ENCODE measurements at regions not wholly inside any gene's neighbourhood (a gene's known extent, or its start where the extent isn't known, plus 50 kb on each side); places are given as distances from the start of the nearest gene placed in this dataset.
A peak's percentile ranks its signal among the peaks of the same experiment; 100 is the strongest.

DNA sequence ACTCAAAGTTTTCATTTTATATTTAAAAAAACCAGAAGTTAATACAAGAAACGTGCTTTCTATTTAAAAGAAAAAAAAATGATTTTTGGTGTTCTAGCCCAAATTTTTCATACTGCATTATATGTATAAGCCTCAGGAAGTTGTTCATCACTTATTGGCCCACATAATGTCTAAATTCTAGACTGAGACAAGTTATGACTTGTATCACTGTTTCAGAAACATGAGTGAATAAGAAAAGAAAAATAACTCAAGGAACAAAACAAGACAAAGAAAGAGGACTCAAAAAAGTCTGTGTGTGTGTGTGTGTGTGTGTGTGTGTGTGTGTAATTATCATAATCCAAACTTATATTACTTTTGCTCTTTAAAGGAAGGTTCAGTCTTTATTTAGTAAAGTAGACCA lies 929.8 kb downstream of the GALC start:
- H3K27me3 Mint-ChIP-seq: no peaks in the 10 kb centered on the region
- CTCF ChIA-PET (ENCODE audit: partially characterized antibody): no interaction called here

DNA sequence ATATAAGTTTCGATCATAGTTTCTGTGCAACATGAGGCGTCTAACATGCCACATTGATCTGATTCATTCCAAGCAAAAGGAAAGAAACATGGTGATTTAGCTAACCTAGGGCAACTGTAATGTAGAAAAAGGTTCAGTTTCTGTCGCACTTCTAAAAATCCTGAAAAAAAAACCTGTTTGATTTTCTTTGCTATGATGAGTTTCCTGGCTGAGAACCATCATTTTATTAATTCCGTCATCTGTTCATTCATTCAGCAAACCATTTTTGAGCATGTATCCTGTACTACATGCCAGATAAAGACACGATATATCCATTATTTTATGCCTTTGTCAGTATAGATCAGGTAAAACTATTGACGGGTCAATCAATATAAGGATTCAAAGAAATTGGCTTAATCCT lies 932.6 kb downstream of the GALC start:
- no peaks in the 10 kb centered on the region for H3K27me3 Mint-ChIP-seq
- no peak overlapping the region for H3K4me3 Mint-ChIP-seq
- no peaks in the 10 kb centered on the region for H3K36me3 Mint-ChIP-seq
- no peaks in the 10 kb centered on the region for H3K27me3 ChIP-seq (ENCODE audit: insufficient read depth, low read length)
- DNase-seq: no peak
- no peaks in the 10 kb centered on the region for H3K4me1 Mint-ChIP-seq
- H3K9me3 ChIP-seq (ENCODE audit: control insufficient read depth in 1 of 2, low read length in 2 of 2): no peaks in the 10 kb centered on the region
- POLR2A ChIA-PET (ENCODE audit: partially characterized antibody): no interaction called here
- no peak overlapping the region for H3K27ac ChIP-seq (ENCODE audit: low read depth, low read length)
- CTCF ChIA-PET (ENCODE audit: partially characterized antibody): no interaction called here
- H3K36me3 ChIP-seq (ENCODE audit: insufficient read depth, low read length): no peaks in the 10 kb centered on the region
- no peak overlapping the region for H3K4me3 ChIP-seq (ENCODE audit: low read length in 2 of 2)
- peaks cover 2 to 13% (median 6%) of the 10 kb centered on the region in 8 donors for H3K9me3 Mint-ChIP-seq
- intact Hi-C loops (cut with micrococcal nuclease): no loop called here
- H3K27ac Mint-ChIP-seq: no peak overlapping the region
- no peaks in the 10 kb centered on the region for H3K4me1 ChIP-seq (ENCODE audit: insufficient read depth, low read length)

More for the DNA sequence above, 929.8 kb downstream of the GALC start:
- no peak overlapping the region for H3K4me3 ChIP-seq (ENCODE audit: low read length in 2 of 2)
- H3K36me3 Mint-ChIP-seq: no peaks in the 10 kb centered on the region
- DNase-seq: no peak
- H3K4me3 Mint-ChIP-seq: no peak overlapping the region
- no peaks in the 10 kb centered on the region for H3K27me3 ChIP-seq (ENCODE audit: insufficient read depth, low read length)
- no peaks in the 10 kb centered on the region for H3K9me3 ChIP-seq (ENCODE audit: control insufficient read depth in 1 of 2, low read length in 2 of 2)
- POLR2A ChIA-PET (ENCODE audit: partially characterized antibody): no interaction called here
- no peaks in the 10 kb centered on the region for H3K4me1 ChIP-seq (ENCODE audit: insufficient read depth, low read length)
- no peaks in the 10 kb centered on the region for H3K4me1 Mint-ChIP-seq
- peaks cover 2 to 9% (median 6%) of the 10 kb centered on the region in 8 donors for H3K9me3 Mint-ChIP-seq
- no peak overlapping the region for H3K27ac ChIP-seq (ENCODE audit: low read depth, low read length)
- intact Hi-C loops (cut with micrococcal nuclease): no loop called here
- no peaks in the 10 kb centered on the region for H3K36me3 ChIP-seq (ENCODE audit: insufficient read depth, low read length)
- no peak overlapping the region for H3K27ac Mint-ChIP-seq

DNA sequence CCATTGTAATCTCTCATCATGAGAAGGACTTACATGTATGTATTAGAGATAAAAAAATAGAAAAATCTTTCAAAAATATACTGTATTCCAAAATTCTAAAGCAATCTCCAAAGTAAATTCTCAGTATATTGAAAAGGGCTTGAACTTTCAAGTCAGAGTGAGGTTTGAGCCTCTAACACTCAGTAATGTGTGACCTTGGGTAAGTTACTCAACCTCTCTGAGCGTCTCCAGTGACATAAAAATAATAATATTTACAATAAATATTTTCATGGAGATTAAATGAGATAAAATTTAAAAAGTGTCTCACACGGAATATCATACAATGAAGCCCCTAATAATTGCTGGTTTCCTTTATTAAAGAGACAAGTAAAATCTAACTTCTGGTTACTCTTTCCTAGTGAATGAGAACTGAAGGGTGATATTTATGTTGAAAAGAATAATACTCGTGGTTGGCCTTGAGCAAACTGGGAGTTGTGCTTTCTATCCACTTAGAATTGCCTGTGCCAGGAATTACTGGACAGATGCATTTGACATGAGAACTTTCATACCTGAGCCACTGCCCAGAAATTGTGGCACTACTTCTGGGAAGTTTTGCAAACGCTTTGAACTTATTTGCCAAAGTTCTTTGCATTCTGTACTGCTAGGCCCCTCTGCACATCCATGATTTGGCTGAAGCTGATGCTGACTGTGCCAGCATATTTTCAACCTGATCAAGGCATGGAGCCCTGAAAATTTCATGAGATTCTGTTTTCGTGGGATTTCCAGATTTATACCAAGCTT lies 933.7 kb downstream of the GALC start:
- Mint-ChIP-seq H3K4me3 (no peak overlapping the region), H3K27me3 (no peaks in the 10 kb centered on the region), H3K36me3 (no peaks in the 10 kb centered on the region), H3K27ac (no peak overlapping the region), H3K9me3 (peaks cover 2 to 15% (median 5%) of the 10 kb centered on the region in 8 donors), H3K4me1 (no peaks in the 10 kb centered on the region)
- POLR2A ChIA-PET (ENCODE audit: partially characterized antibody): no interaction called here
- no peaks in the 10 kb centered on the region for H3K27me3 ChIP-seq (ENCODE audit: insufficient read depth, low read length)
- H3K9me3 ChIP-seq (ENCODE audit: control insufficient read depth in 1 of 2, low read length in 2 of 2): no peaks in the 10 kb centered on the region
- no peak for DNase-seq
- H3K36me3 ChIP-seq (ENCODE audit: insufficient read depth, low read length): no peaks in the 10 kb centered on the region
- CTCF ChIA-PET (ENCODE audit: partially characterized antibody): no interaction called here
- H3K27ac ChIP-seq (ENCODE audit: low read depth, low read length): no peak overlapping the region
- no peaks in the 10 kb centered on the region for H3K4me1 ChIP-seq (ENCODE audit: insufficient read depth, low read length)
- no peak overlapping the region for H3K4me3 ChIP-seq (ENCODE audit: low read length in 2 of 2)
- intact Hi-C loops (cut with micrococcal nuclease): no loop called here

DNA sequence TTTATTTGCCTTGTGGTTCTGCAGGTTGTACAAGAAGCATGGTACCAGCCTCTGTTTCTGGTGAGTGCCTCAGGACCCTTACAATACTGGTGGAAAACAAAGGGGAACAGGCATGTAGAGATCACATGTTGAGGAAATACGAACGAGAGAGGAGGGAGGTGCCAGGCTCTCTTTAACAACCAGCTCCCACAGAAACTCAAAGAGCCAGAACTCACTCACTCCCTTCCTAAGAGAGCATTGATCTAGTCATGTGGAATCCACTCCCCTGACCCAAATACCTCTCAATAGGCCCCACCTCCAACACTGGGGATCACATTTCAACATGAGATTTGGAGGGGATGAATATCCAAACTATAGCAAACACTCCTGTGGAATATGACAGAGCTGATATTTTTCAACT lies 938.0 kb downstream of the GALC start:
- H3K9me3 Mint-ChIP-seq: peaks cover 0 to 11% (median 2%) of the 10 kb centered on the region in 8 donors
- Histone ChIP-seq H3K36me3 (ENCODE audit: insufficient read depth, low read length) (no peaks in the 10 kb centered on the region), H3K4me1 (ENCODE audit: insufficient read depth, low read length) (no peaks in the 10 kb centered on the region), H3K27me3 (ENCODE audit: insufficient read depth, low read length) (no peaks in the 10 kb centered on the region), H3K4me3 (ENCODE audit: low read length in 2 of 2) (no peak overlapping the region), H3K9me3 (ENCODE audit: control insufficient read depth in 1 of 2, low read length in 2 of 2) (no peaks in the 10 kb centered on the region), H3K27ac (ENCODE audit: low read depth, low read length) (no peak overlapping the region)
- H3K27ac Mint-ChIP-seq: no peak overlapping the region
- no peaks in the 10 kb centered on the region for H3K36me3 Mint-ChIP-seq
- no peaks in the 10 kb centered on the region for H3K4me1 Mint-ChIP-seq
- no peak for DNase-seq
- no peaks in the 10 kb centered on the region for H3K27me3 Mint-ChIP-seq
- H3K4me3 Mint-ChIP-seq: no peak overlapping the region
- CTCF ChIA-PET (ENCODE audit: partially characterized antibody): no interaction called here
- POLR2A ChIA-PET (ENCODE audit: partially characterized antibody): no interaction called here
- intact Hi-C loops (cut with micrococcal nuclease): no loop called here

DNA sequence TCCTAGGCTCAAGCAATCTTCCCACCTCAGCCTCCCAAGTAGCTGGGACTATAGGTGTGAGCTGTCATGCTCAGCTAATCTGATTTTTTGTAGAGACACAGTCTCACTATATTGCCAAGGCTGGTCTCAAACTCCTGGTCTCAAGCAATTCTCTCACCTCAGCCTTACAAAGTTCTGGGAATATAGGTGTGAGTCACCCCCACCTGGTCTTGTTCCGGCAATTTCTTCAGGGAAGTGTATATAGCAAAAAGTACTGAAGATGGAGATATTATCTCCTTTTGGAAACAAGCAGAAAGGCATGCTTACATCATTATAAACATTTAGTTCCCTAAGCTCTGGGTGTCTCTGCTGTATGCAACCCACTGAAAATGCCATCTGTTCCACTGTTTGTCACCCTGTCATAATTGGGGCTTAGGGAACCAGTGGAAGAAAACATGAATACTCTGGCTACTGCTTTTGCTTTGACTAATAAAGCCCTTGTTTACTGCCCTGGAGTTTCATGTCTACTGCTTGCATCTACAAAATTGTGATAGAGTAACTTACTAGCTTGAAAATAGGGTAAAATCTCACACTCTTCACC lies 940.2 kb downstream of the GALC start:
- Mint-ChIP-seq H3K27ac (no peak overlapping the region), H3K27me3 (no peaks in the 10 kb centered on the region), H3K4me1 (no peaks in the 10 kb centered on the region), H3K36me3 (no peaks in the 10 kb centered on the region), H3K9me3 (peaks cover 0 to 6% (median 2%) of the 10 kb centered on the region in 8 donors), H3K4me3 (no peak overlapping the region)
- Histone ChIP-seq H3K9me3 (ENCODE audit: control insufficient read depth in 1 of 2, low read length in 2 of 2) (no peaks in the 10 kb centered on the region), H3K4me1 (ENCODE audit: insufficient read depth, low read length) (no peaks in the 10 kb centered on the region), H3K27me3 (ENCODE audit: insufficient read depth, low read length) (no peaks in the 10 kb centered on the region), H3K36me3 (ENCODE audit: insufficient read depth, low read length) (no peaks in the 10 kb centered on the region), H3K4me3 (ENCODE audit: low read length in 2 of 2) (no peak overlapping the region), H3K27ac (ENCODE audit: low read depth, low read length) (no peak overlapping the region)
- DNase-seq: no peak
- intact Hi-C loops (cut with micrococcal nuclease): no loop called here
- ChIA-PET POLR2A (ENCODE audit: partially characterized antibody) (no interaction called here), CTCF (ENCODE audit: partially characterized antibody) (no interaction called here)

DNA sequence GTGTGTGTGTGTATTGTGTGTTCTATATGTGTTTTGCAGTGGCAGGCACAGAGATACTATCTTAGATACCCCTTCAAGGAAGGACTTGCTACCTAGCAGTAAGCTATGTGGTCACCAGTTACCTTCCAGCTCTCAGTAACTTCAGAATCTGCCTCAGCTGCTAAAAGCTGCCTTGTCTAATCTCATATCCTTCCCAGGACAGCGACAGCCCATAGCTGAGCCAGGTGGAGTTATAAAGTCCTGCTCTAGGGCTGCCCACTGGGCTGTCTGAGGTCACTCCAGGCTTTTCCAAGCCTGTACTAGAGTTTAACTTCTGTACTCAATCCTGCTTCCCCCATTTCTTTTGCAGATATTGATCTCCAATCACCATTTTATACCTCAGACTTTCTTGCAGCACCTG lies 942.6 kb downstream of the GALC start:
- no peak overlapping the region for H3K4me3 Mint-ChIP-seq
- Histone ChIP-seq H3K4me1 (ENCODE audit: insufficient read depth, low read length) (no peaks in the 10 kb centered on the region), H3K27ac (ENCODE audit: low read depth, low read length) (no peak overlapping the region), H3K27me3 (ENCODE audit: insufficient read depth, low read length) (no peaks in the 10 kb centered on the region), H3K4me3 (ENCODE audit: low read length in 2 of 2) (no peak overlapping the region), H3K36me3 (ENCODE audit: insufficient read depth, low read length) (no peaks in the 10 kb centered on the region), H3K9me3 (ENCODE audit: control insufficient read depth in 1 of 2, low read length in 2 of 2) (no peaks in the 10 kb centered on the region)
- no peaks in the 10 kb centered on the region for H3K27me3 Mint-ChIP-seq
- ChIA-PET POLR2A (ENCODE audit: partially characterized antibody) (no interaction called here), CTCF (ENCODE audit: partially characterized antibody) (no interaction called here)
- peaks cover 0 to 13% (median 2%) of the 10 kb centered on the region in 8 donors for H3K9me3 Mint-ChIP-seq
- intact Hi-C loops (cut with micrococcal nuclease): no loop called here
- H3K36me3 Mint-ChIP-seq: no peaks in the 10 kb centered on the region
- no peaks in the 10 kb centered on the region for H3K4me1 Mint-ChIP-seq
- no peak for DNase-seq
- H3K27ac Mint-ChIP-seq: no peak overlapping the region

DNA sequence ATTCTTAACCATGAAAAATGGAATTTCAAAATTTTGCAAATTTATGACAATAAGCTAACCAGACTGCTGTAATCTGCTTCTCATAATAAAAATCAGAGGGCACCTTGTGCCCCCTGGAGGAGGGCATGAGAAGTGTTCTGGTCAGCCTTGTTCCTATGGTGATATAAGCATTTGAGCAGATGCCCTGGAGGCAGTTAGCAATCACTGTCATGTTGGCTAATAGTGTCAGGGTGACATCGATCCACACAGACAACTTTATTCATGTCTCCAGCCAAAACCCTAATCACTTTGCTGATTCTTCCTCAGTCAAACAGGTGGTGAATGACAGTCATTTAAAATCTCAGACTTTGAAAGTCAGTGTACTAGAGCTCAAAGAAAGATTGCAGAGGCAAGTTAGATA lies 943.0 kb downstream of the GALC start:
- H3K36me3 Mint-ChIP-seq: no peaks in the 10 kb centered on the region
- intact Hi-C loops (cut with micrococcal nuclease): no loop called here
- no peaks in the 10 kb centered on the region for H3K27me3 Mint-ChIP-seq
- H3K4me3 Mint-ChIP-seq: no peak overlapping the region
- DNase-seq: peak in 1 of 5 donors; percentile 29
- H3K27ac ChIP-seq (ENCODE audit: low read depth, low read length): no peak overlapping the region
- H3K27ac Mint-ChIP-seq: no peak overlapping the region
- CTCF ChIA-PET (ENCODE audit: partially characterized antibody): no interaction called here
- no peaks in the 10 kb centered on the region for H3K4me1 Mint-ChIP-seq
- H3K4me1 ChIP-seq (ENCODE audit: insufficient read depth, low read length): no peaks in the 10 kb centered on the region
- POLR2A ChIA-PET (ENCODE audit: partially characterized antibody): no interaction called here
- H3K4me3 ChIP-seq (ENCODE audit: low read length in 2 of 2): no peak overlapping the region
- H3K27me3 ChIP-seq (ENCODE audit: insufficient read depth, low read length): no peaks in the 10 kb centered on the region
- H3K9me3 ChIP-seq (ENCODE audit: control insufficient read depth in 1 of 2, low read length in 2 of 2): no peaks in the 10 kb centered on the region
- H3K9me3 Mint-ChIP-seq: peaks cover 0 to 13% (median 2%) of the 10 kb centered on the region in 8 donors
- no peaks in the 10 kb centered on the region for H3K36me3 ChIP-seq (ENCODE audit: insufficient read depth, low read length)
